NCI-H526 (cell line): ENCODE measurements at regions not wholly inside any gene's neighbourhood (a gene's known extent, or its start where the extent isn't known, plus 50 kb on each side); places are given as distances from the start of the nearest gene placed in this dataset.
A peak's percentile ranks its signal among the peaks of the same experiment; 100 is the strongest.

ENCODE experiments used
- DNase-seq, 2 experiments: peaks; one replicate each; lab custom pipeline; 2025; lab: John Stamatoyannopoulos, UW

DNA sequence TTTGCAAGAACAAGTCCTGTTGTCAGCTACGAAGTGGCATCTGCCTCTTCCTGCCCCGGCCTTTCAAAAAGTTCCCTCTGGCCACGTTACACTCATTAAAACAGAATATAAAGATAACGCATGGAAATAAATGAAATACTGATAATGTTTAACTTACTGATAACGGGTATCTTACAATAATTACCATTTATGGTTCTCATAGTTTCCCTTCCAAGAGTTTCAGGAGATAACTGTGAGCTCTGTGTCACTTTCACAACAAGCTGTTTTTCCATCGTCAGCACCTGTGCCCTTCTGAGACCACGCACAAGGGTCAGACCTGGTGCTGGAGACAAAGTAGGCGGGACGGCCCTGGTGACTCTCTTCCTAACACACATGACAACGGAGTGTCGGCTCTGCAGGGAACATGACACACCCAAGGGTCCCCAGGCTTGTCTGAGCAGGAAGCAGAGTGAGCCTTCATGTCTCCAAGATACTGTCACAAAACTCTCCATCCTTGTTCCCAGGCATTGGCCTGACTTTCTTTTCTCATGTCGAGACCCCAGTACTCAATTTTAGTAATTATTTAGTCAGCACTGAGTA, 86.2 kb upstream of the THBS2 start:
- DNase-seq, result no peak

DNA sequence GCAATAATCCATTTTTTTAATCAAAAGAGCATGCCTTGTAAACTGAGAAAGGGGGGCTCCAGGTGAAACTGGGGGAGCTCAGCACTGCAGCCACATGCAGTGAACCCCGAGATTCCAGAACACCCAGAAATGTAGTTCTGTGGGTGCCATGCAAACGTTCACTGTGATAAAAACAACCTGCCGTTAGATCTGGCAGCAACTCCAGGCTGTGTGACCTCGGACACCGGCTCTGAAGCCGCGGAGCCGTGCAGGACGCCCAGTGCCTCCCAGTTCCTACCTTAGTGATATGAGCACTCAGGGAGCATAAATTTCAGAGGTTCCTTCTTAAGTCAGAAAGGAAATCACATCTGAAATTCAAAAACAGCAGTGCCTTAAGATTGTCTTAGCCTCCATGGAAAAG, 85.4 kb upstream of the THBS2 start:
- DNase-seq, result no peak

DNA sequence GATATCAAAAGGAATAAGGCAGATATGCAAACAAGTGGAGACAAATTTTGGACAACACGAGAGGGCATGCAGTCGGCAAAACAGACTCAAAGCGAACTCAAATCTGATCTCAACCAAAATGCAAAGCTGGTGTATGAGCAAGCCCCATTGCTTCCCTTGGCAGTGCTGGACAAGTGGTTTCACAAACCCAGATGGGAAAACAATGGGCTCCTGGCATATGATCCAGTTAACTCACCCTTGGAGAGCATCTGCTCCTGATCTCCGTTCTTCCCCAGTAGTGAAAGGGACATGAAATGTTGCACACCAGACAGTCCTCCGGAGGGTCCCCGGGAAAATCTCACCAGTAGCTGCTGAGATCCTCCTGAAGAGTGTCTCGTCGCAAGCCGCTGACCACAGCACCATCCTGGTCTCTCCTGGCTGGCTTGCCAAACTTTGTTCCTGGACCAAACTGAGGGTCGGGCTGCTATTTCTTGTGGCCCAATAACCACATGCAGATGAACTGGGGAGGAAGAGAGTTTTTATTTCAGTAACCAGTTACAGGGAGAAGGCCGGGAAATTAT, 84.3 kb upstream of the THBS2 start:
- no peak for DNase-seq

DNA sequence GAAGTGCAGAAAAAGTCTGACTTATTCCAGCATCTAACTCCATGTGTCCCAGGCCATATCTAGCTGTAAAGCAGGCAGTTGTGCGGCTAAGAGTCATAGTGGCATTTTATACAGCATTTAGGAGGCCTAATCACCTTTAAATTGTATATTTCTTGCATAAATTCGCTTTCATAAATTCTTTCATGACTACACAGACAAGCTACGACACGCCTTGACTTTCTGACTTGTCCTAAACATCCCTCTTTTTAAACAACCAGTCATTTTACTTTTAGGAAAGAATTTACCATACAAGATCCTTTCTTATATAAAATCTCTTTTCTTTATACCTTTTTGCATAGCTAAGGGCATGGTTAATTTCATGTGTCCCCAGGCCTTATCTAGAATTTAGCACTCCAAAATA, 81.7 kb upstream of the THBS2 start:
- no peak for DNase-seq

DNA sequence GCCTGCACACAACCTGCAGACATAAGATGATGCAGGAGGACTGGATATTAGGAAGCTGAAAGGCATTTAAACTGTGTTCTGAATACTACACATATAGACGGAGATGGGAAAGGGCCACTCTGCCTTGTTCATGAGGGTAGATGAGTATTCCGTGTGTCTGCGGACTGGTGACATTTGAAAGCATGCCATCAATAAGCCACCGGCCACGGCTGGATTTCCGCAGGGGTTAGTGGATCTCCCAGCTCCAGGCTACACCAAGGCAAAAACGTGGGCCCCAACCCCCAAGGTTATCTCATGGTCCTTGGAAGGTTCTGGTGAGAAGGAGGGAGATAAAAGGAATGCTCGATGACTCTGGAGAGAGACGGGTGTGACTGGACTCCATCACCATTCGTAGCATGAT, 78.6 kb upstream of the THBS2 start:
- DNase-seq, result no peak

DNA sequence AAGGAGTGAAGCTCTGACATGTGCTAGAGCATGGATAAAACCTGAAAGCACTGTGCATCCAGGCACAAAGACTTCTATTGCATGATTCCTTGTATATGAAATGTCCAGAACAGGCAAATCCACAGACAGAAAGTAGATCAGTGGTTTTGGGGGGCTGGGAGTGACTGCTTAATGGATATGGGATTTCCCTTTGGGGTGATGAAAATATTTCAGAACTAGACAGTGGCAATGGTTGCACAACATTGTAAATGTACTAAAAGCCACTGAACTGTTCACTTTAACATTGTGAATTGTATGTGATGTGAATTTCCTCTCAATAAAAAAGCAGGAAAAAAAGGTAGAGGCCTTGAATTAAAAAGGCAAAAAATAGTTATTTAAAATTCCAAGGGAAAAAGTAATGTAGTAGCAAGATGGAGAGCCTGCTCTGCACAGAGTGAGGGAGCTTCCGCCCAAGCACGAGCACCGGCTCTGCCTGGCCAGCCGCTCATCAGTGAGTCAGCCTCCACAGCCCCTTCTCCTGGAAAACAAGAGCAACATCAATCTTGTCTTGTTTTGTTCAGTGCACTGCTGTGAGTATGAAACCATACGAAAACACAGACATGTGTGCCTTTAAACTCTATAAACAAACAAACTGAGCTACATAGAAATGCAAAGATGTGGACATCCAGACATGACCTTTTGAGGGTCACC, 74.6 kb upstream of the THBS2 start:
- DNase-seq, result no peak

DNA sequence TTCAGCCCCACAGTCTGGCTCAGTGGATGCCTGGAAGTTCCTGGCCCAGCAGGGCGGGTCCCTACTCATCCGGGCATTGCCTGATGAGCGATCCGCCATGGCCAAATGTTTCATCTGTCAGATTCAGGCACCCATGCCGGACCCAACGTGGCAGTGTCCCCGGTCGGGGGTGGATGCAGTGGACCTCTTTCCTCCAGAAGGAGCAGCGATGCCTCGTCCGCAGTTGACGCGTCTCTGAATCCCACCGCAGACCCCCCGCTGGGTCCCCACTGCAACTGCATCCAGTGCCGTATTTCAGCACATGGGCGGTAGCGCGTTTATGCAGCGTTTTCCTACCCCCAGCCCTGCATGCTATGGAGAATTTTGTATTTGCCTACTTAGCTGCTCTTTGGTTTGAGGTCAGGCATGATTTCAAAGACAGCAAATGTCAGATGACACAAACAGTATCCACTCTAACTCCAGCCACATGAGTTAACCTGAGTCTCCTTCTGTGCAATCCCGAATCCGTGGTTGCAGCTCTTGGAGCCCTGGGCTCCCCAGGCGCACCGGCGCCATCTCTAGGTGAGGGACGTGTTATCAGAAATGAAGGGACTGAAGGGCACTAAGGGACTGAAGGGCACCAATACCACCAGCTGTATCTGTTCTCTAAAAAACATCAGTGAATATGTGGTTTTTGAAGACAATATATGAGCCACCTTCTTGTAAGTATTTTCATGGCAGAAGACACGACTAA, 72.6 kb upstream of the THBS2 start:
- peak in 1 of 2 experiments; percentile 61 for DNase-seq

DNA sequence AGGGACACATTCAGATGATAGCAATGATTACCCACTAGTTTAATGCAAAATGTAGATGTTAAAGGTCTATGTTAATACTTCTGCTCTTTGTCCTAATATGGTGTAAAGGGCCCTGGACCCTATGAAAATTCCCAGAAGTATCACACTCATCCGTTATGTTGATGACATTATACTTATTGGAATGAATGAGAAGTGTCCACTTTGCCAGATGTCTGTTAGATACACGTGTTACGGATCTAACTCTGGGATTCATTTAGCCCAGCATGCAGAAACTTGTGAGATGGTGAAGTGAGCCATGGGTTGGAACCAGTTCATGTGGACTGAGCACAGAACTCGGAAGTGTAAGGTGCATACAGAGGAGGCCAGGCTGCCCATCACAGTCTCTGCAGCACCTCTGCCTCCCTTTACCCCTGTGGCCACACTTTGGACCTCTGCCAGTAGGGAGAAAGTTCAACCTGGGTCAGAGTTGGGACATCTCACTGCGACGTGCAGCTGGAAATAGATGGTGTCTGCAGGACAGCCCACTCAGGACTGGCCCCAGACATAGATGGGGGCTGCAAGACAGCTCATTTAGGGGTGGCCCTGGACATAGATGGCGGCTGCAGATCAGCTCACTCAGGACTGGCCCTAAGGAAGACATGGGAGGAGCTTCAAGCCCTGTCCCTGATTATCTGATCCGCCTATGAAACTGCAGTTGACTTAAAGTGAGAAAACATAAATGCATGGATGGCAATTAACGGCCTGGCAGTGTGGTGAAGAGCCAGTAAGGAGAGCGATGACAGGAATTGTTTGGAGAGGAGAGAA, 71.2 kb upstream of the THBS2 start:
- no peak for DNase-seq

DNA sequence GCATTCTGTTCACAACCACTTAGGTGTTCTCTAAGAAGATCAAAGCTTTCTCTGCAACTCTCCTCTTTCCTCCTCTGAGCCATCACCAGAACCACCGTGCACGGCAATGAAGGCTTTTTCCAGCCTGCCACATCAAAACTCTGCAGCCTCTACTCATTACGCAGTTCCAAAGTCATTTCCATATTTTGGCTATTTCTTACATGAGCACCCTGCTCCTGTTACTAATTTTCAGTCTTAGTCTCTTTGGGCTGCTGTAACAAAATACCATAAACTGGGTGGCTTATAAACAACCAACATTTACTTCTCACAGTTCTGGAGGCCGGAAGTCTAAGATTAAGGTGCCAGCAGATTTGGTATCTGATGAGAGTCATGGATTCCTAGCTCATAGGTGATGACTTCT, 70.4 kb upstream of the THBS2 start:
- DNase-seq, result no peak

DNA sequence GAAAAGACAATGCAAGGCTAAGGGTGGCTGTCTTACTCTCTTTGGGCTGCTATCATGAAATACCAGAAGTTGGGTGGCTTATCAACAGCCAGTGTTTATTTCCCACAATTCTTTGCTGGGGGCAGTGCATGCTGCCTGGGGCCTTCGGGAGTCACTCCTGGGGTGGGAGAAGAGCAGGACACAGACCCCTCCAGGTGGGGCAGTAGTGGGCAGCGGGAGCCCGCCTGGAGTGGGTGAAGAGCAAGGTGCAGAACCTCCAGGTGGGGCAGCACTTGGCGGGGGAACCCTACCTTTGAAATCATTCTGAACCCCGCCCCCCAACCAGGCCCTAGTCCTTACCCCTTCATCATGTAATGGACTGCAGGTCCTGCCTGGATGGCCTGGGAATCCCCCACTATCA, 69.6 kb upstream of the THBS2 start:
- DNase-seq, result no peak

DNA sequence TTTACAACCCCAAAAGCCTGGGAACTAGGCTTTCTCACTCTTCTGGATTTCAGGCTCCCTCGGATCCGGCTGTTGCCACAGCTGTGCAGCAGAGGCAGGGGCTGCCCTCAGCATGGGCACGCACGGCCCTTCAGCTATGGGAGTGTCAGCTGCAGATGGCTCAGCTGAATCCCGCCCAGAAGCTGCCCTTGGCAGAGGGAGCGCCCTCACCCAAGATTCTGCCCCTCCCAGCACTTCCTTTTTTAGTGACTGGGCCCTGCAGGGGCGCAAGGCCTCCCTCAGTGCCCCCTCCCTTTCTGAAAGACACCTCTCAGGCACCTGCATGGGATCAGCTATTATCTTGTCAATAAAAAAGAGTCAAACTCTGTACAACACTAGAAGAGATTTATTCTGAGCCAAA, 67.9 kb upstream of the THBS2 start:
- no peak for DNase-seq

DNA sequence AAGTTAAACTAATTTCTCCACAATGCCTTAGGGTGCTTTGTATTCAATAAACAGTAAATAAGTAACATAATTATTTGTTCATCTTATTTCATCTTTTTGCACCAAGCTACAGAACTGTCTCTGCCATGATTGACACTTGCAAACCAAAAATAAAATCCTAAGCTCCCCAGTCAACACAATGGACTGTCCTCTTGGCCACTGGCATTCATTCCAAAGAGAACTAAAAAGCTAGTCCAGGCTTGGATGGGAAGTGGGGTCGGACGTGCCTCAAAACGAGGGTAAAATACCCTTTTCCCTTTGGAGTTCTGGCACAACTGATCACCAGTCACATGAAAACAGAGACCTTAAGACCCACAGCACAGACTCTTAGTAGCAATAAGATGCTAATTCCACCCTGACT, 66.4 kb upstream of the THBS2 start:
- DNase-seq, result no peak

DNA sequence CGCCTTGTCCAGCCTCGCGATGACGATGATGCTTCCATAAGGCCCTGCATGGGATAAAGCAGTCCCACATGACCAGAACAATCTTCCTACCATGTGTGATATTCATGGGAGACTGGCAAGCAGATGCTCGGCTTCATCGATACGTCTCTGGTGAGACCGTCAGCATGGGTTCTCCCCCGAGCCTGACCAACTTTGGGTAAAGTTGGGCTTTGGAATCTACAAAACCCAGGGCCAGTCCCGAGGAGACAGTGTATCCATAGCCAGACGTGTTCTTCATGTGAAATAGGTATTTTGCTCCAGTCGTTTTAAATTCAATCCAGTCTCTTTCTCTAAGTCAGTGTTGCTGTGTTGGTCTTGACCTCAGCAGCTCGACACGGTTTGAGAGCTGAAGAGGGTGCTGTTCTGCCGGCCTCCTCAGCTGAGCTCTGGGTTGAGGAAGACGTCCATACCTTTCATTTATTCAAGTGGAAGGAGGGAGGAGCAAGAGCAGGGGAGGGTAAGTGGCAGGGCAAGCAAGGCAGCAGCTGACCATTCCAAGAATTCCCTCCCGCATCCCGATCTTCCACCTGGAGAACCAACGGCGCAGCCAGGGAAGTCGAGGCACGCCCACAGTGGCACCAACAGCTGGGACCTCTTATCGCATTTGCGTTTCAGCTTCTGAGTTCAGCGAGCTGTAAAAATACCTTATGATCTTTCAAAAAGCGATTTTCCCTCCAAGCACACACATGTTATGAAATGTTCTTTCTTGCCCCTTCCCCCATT, 64.0 kb upstream of the THBS2 start:
- DNase-seq, result no peak

DNA sequence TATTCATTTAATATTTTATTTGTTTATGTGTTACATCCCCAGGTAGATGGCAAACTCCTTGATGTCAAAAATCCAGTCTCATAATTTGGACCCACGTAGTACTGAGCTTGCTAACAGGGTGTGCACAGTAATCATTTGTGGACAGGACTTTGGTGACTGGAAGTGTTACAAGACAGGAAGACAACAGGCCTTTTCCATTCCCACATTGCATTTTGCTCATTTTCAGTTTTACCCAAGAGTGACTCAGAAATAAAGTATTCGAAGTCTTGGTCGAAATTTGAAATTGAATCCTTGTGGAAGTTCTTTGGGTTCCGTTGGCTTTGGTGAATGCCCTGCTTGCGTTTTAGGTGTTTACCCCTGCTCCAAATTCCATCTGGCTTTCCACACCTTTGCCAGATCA, 63.0 kb upstream of the THBS2 start:
- DNase-seq, result no peak

DNA sequence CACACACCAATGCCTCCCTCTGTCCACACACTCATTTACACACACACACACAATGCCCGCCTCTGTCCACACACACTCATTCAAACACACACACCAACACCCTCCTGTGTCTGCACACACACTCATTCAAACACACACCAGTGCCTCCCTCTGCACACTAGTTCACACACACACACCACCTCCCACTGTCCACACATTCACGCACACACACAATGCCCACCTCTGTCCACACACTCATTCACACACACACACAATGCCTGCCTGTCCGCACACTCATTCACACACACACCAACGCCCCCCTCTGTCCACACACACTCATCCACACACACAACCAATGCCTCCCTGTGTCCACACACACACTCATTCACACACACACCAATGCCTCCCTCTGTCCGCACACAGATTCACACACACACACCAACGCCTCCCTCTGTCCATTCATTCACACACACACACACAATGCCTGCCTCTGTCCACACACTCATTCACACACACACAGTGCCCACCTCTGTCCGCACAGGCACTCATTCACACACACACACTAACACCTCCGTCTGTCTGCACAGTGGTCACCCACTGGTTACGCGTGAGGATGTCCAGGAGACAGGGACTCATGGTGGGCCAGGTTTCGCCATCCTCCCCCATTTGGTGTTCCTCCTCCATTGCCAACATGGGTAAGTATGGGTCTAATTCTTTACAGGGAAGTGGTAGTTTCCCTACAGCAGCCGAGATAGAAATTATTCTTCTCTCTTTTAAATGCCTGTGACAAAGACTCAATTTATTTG, 62.4 kb upstream of the THBS2 start:
- no peak for DNase-seq

DNA sequence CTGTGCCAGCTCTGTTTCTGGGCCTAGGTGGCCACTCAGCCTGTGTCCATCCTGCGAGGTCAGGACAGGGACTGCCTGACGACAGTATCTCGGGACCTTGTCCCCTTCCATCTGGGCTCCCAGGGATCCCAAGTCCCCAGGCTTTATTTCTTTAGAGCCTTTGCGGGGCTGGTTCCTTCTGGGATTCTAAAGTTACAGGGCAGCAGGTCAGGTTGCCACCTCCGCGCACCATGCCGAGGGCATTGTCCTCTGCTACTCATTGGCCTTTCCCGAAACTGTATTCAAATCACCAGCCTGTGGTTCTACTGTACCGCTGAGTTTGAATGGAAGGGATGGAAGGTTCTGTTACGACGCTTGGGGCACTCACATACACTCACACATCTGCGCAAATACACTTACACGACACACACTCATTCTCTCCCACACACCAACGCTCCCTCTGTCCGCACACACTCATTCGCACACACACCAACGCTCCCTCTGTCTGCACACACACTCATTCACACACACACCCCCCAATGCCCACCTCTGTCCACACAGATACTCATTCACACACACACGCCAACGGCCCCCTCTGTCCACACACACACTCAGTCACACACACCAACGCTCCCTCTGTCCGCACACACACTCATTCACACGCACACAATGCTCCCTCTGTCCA, 59.8 kb upstream of the THBS2 start:
- DNase-seq, result no peak

DNA sequence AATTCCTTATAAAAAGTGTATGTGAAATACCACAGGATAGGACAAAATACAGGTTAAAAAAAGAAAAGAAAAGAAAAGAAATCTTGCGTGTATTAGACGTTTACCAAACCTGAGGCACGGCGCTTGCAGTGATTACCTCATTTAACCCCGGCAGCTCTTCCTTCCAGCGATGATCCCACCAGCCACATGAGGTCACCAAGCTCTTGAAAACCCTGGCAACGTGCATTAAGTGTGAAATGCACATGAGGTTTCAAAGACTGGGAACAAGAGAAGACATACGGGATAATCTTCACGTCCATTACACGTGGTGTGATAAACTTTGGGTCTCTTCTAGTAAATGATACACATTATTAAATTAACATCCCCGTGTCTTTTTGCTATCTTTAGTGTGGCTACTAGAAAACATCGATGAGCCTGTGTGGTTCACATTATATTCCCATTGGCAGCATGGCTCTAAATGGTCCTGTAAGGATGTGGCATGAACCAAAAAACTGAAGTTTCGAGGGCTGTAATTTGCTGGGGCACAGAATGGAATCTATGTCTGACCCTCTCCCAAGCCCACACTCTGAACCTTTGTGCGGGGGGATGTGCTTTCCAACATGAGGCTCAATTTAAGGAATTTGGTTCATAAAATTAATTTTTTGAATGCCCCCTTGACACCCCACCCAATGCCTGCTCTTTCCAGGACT, 59.2 kb upstream of the THBS2 start:
- DNase-seq, result no peak

DNA sequence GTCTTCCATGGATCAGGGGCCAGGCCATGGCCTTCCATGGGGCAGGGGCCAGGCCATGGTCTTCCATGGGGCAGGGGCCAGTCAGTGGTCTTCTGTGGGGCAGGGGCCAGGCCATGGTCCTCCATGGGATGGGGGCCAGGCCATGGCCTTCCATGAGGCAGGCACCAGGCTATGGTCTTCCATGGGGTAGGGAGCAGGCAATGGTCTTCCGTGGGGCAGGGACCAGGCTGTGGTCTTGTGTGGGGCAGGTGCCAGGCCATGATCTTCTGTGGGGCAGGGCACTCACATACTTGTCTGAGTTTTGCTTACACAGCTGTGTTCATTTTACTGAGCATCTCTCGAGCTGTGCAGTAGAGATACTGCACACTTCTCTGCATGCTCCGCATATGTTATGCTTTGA, 57.3 kb upstream of the THBS2 start:
- no peak for DNase-seq
